Psoas muscle (tissue), 7 donors: ENCODE measurements at regions not wholly inside any gene's neighbourhood (a gene's known extent, or its start where the extent isn't known, plus 50 kb on each side); places are given as distances from the start of the nearest gene placed in this dataset.

ENCODE experiments used
- ATAC-seq, 4 donors: fragments of 200-7000 bp; cut with Tn5 transposase; one replicate each; pipeline ENCODE4 v1.9.1; 2020; ENCODE audit warnings: moderate library complexity in 3 of 4, mild to moderate bottlenecking in 2 of 4
- DNase-seq, 2 donors: peaks; one replicate each; pipeline ENCODE4 v3.0.0-alpha.2; 2020
- H3K27ac ChIP-seq: fragments of 200-600 bp; one replicate; pipeline ENCODE4 v1.8.0; 2022
- H3K27me3 ChIP-seq, 3 donors: fragments of 200-600 bp in 1 of 3; one replicate each; pipeline versions ENCODE4 v1.6.1 to v1.8.0; 2013 to 2022; ENCODE audit warnings: low read length in 2 of 3, mild to moderate bottlenecking in 2 of 3, moderate library complexity in 1 of 3; ENCODE audit not compliant: insufficient read depth in 3 of 3
- H3K36me3 ChIP-seq, 2 donors: fragments of 200-600 bp in 1 of 2; one replicate each; pipeline versions ENCODE4 v1.6.1 to v1.8.0; 2013 to 2022; ENCODE audit warnings: low read depth in 1 of 2, mild to moderate bottlenecking in 1 of 2, moderate library complexity in 1 of 2; ENCODE audit not compliant: insufficient read depth in 1 of 2
- H3K4me1 ChIP-seq: fragments of 200-600 bp; one replicate; pipeline ENCODE4 v1.8.0; 2022
- H3K4me3 ChIP-seq: fragments of 200-600 bp; one replicate; pipeline ENCODE4 v1.8.0; 2022; ENCODE audit warnings: mild to moderate bottlenecking
- H3K9me3 ChIP-seq: fragments of 200-600 bp; one replicate; pipeline ENCODE4 v1.8.0; 2022
- CTCF ChIP-seq: fragments of 200-600 bp; IDR thresholded peaks from one replicate; pipeline ENCODE4 v1.8.0; 2022; ENCODE audit warnings: antibody characterized with exemption
- WGBS, 3 donors: extraction: QIAGEN DNeasy Blood & Tissue Kit; methylation state at CpG; one replicate each; pipeline versions ENCODE4 v1.1.6 to v1.1.7; 2013; 5-methylcytosine and 5-hydroxymethylcytosine counted together
- intact Hi-C, 2 donors: fragments of 100-400 bp; cut with DNase I; formaldehyde crosslinking; loops; one replicate each; pipeline versions ENCODE4 v1.11.0 to v1.14.2; 2022
- donor health status: healthy with polysubstance abuse.
- donor health status: DM: no; HTN: no; CAD: no; lungs with moderate emphysema.
- donor health status: Bipolar disorder and iron deficiency.
- donor health status: healthy.
- donor health status: DM: yes; HTN: yes; CAD: no.
- donor health status: DM: no; HTN: no; CAD: no.
- donor health status: DM: yes; HTN: yes; CAD: no.

GRCh38 chr9:28563291-28563934, 990.1 kb upstream of the C9orf72 start:
- 32 to 52% (median 39%) methylated on average over 7 of the region's 7 CpGs for WGBS, 3 donors
- ATAC-seq (no peak), DNase-seq (no peak)
- Histone ChIP-seq H3K36me3 (no peaks in the 10 kb centered on the region), H3K4me1 (no peaks in the 10 kb centered on the region), H3K27ac (no peak overlapping the region), H3K9me3 (no peaks in the 10 kb centered on the region), H3K4me3 (no peak overlapping the region), H3K27me3 (no peaks in the 10 kb centered on the region)
- intact Hi-C loops, result no loop called here
- TF ChIP-seq CTCF, result no peak

- intact Hi-C loops, result no loop called here
- ATAC-seq, result no peak
- no peak for DNase-seq
- H3K27ac ChIP-seq, result no peak overlapping the region
- H3K27me3 ChIP-seq, result no peaks in the 10 kb centered on the region
- H3K36me3 ChIP-seq, result no peaks in the 10 kb centered on the region
- no peak overlapping the region for H3K4me3 ChIP-seq
- no peak for TF ChIP-seq CTCF
- no peaks in the 10 kb centered on the region for H3K4me1 ChIP-seq
- H3K9me3 ChIP-seq, result no peaks in the 10 kb centered on the region
- 92 to 95% (median 94%) methylated on average over 1 of the region's 1 CpG for WGBS, 3 donors
Observed at GRCh38 chr9:28583832-28584231, 1010.6 kb upstream of the C9orf72 start.

GRCh38 chr9:28584542-28584941, 1011.3 kb upstream of the C9orf72 start:
- no peaks in the 10 kb centered on the region for H3K9me3 ChIP-seq
- DNase-seq (no peak), ATAC-seq (no peak)
- no peaks in the 10 kb centered on the region for H3K27me3 ChIP-seq
- WGBS, 3 donors, result 47 to 71% (median 65%) methylated on average over 2 of the region's 2 CpGs
- H3K4me3 ChIP-seq, result no peak overlapping the region
- TF ChIP-seq CTCF, result no peak
- H3K4me1 ChIP-seq, result no peaks in the 10 kb centered on the region
- intact Hi-C loops, result no loop called here
- H3K36me3 ChIP-seq, result no peaks in the 10 kb centered on the region
- H3K27ac ChIP-seq, result no peak overlapping the region

- Histone ChIP-seq H3K27ac (no peak overlapping the region), H3K4me1 (no peaks in the 10 kb centered on the region), H3K9me3 (no peaks in the 10 kb centered on the region), H3K36me3 (no peaks in the 10 kb centered on the region), H3K27me3 (no peaks in the 10 kb centered on the region), H3K4me3 (no peak overlapping the region)
- DNase-seq (no peak), ATAC-seq (no peak)
- intact Hi-C loops, result no loop called here
- TF ChIP-seq CTCF, result no peak
- 90 to 96% (median 95%) methylated on average over 1 of the region's 1 CpG for WGBS, 3 donors
Observed at GRCh38 chr9:28587052-28587451, 1013.8 kb upstream of the C9orf72 start.

- peak in 1 of 2 donors; percentile 33 for DNase-seq
- Histone ChIP-seq H3K4me1 (no peaks in the 10 kb centered on the region), H3K4me3 (no peak overlapping the region), H3K36me3 (no peaks in the 10 kb centered on the region), H3K9me3 (no peaks in the 10 kb centered on the region), H3K27me3 (no peaks in the 10 kb centered on the region), H3K27ac (no peak overlapping the region)
- no peak for TF ChIP-seq CTCF
- WGBS, 3 donors, result 13 to 24% (median 19%) methylated on average over 3 of the region's 3 CpGs
- ATAC-seq, result no peak
- intact Hi-C loops, result loop anchor here in 1 of 2 donors (10.0 kb wide), 1 partner anchor 306 kb away; no protein-coding TSS in a partner anchor
Observed at GRCh38 chr9:28598408-28598807, 1025.1 kb upstream of the C9orf72 start.
